Kasumi-1 (cell line): ENCODE measurements at regions not wholly inside any gene's neighbourhood (a gene's known extent, or its start where the extent isn't known, plus 50 kb on each side); places are given as distances from the start of the nearest gene placed in this dataset.
"Not testable (repeated sequence)": the region's sequence is repeated elsewhere in the genome, so short reads cannot be mapped to it uniquely, and the experiment has no call there.

ENCODE experiments used
- DNase-seq, 2 experiments: peaks; one replicate each; lab custom pipeline; 2025; lab: John Stamatoyannopoulos, UW

GRCh38 chr9:87199782-87200181 is 252.5 kb upstream of the GAS1 start:
- no peak for DNase-seq

- DNase-seq: no peak
Observed at GRCh38 chr9:87201351-87201751, 254.0 kb upstream of the GAS1 start.

GRCh38 chr9:87206064-87206661 is 258.9 kb upstream of the GAS1 start:
- DNase-seq: no peak

GRCh38 chr9:87210658-87211057 is 263.4 kb upstream of the GAS1 start:
- DNase-seq: not testable (repeated sequence)

GRCh38 chr9:87211669-87212068 is 264.4 kb upstream of the GAS1 start:
- no peak for DNase-seq

- no peak for DNase-seq
Observed at GRCh38 chr9:87212605-87213021, 265.3 kb upstream of the GAS1 start.

GRCh38 chr9:87213948-87214347 is 266.6 kb upstream of the GAS1 start:
- DNase-seq: no peak

- no peak for DNase-seq
Observed at GRCh38 chr9:87214991-87215390, 267.7 kb upstream of the GAS1 start.

GRCh38 chr9:87216036-87216435 is 268.7 kb upstream of the GAS1 start:
- DNase-seq: no peak

- no peak for DNase-seq
Observed at GRCh38 chr9:87216897-87217455, 269.7 kb upstream of the GAS1 start.

GRCh38 chr9:87223392-87224246 is 274.0 kb upstream of the DAPK1 start:
- no peak for DNase-seq

- no peak for DNase-seq
Observed at GRCh38 chr9:87226896-87227295, 270.8 kb upstream of the DAPK1 start.

GRCh38 chr9:87227456-87227855 is 270.2 kb upstream of the DAPK1 start:
- peak; percentile 20 to 36 for DNase-seq

- no peak for DNase-seq
Observed at GRCh38 chr9:87229108-87229507, 268.6 kb upstream of the DAPK1 start.

- DNase-seq: no peak
Observed at GRCh38 chr9:87233431-87233830, 264.2 kb upstream of the DAPK1 start.

GRCh38 chr9:87233899-87234455 is 263.7 kb upstream of the DAPK1 start:
- DNase-seq: no peak

- no peak for DNase-seq
Observed at GRCh38 chr9:87234854-87235253, 262.8 kb upstream of the DAPK1 start.

- no peak for DNase-seq
Observed at GRCh38 chr9:87236546-87236945, 261.1 kb upstream of the DAPK1 start.

GRCh38 chr9:87237336-87237735 is 260.3 kb upstream of the DAPK1 start:
- no peak for DNase-seq

GRCh38 chr9:87238545-87238944 is 259.1 kb upstream of the DAPK1 start:
- no peak for DNase-seq

GRCh38 chr9:87239312-87239711 is 258.4 kb upstream of the DAPK1 start:
- no peak for DNase-seq

- DNase-seq: no peak
Observed at GRCh38 chr9:87243602-87244001, 254.1 kb upstream of the DAPK1 start.

- DNase-seq: no peak
Observed at GRCh38 chr9:87245271-87245670, 252.4 kb upstream of the DAPK1 start.
